ENCODE measurements at regions not wholly inside any gene's neighbourhood (a gene's known extent, or its start where the extent isn't known, plus 50 kb on each side); places are given as distances from the start of the nearest gene placed in this dataset.
"Not testable (repeated sequence)": the region's sequence is repeated elsewhere in the genome, so short reads cannot be mapped to it uniquely, and the experiment has no call there.

DNA sequence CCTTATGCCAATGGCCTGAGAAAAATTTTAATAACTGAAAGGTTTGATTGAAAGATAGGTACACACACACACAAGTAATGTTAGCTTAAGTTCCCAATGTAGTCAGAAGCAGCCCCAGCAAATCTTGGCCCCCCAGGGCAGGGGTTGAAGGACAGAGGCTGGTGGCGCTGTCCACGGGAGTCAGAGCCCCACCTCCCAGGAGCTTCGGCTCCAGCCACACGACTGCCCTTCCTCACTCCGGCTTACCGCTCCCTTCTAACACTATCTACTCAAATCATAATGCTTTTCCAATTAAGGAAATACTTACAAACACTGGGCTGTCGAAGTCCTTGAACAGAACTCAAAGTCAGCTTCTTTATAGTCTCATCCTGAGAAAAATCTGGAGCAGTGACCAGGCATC is 163.9 kb upstream of the NBPF12 start:
- intact Hi-C loops (cut with DNase I; ENCODE audit: low total_unique reads); H3K4me3 ChIP-seq; H3K4me1 ChIP-seq; H3K36me3 ChIP-seq; H3K9me3 ChIP-seq; H3K27ac ChIP-seq; H3K27me3 ChIP-seq; DNase-seq (ENCODE audit: low spot score in 2 of 2): not testable (repeated sequence)

DNA sequence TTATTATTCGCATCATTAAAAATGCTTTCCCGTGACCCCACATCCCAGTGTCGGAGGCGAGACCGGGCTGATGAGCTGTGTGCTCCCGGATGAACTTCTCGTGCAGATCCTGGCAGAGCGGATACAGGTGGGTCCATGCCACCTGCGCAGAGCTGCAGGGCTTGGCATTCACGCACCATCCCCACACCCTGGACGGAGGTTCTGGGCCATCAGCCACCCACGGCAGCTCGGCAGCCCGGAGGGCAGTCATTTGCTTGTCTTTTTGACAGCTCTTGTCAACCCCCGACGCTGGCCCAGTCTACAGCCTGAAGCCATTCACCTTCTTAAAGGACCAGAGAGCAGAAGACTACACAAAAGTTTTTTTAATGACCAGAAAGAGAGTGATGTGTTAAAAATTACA is 166.7 kb upstream of the NBPF12 start:
- H3K36me3 ChIP-seq; H3K4me1 ChIP-seq; intact Hi-C loops (cut with DNase I; ENCODE audit: low total_unique reads); DNase-seq (ENCODE audit: low spot score in 2 of 2); H3K4me3 ChIP-seq; H3K27ac ChIP-seq; H3K27me3 ChIP-seq; H3K9me3 ChIP-seq: not testable (repeated sequence)

DNA sequence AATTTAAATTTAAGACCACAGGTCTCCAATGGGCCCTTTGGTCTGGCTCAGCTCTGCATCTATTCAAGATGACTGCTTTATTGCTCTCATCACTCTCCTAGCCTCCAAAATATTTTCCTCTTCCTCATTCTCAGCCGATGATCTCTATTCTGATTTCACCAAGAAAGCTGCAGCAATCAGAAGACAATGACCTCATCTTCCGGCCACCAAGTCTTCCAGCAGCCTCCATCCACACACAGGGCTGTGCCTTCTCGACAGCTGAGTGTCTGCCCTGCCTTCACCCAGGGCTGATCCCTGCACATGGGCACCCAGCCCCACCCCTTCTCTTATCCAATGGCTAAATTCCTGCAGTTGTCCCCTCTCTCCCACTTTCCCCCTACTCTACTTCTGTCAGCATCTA is 167.1 kb upstream of the NBPF12 start:
- DNase-seq (ENCODE audit: low spot score in 2 of 2); H3K4me3 ChIP-seq; H3K27me3 ChIP-seq; H3K4me1 ChIP-seq; H3K36me3 ChIP-seq; H3K9me3 ChIP-seq; H3K27ac ChIP-seq; intact Hi-C loops (cut with DNase I; ENCODE audit: low total_unique reads): not testable (repeated sequence)

DNA sequence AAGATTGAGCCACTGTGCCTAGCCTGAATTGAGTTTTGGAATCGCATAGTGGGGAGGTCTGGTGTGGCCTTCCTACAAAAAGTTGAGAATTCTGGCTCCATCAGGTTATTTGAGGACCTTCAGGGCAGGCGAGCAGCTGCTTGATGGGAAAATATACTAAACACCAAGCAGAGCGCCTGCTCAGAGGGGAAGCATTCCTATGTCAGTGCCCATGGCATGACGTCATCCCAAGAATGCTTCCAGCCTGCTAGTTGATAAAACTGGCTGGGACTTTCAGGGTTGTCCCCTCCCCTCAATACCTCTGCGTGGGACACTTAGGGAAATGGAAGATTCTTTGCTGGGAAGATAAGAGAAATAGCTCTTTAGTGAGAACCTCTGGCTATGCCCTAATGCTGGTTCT is 174.9 kb upstream of the NBPF12 start:
- H3K9me3 ChIP-seq; intact Hi-C loops (cut with DNase I; ENCODE audit: low total_unique reads); H3K4me3 ChIP-seq; DNase-seq (ENCODE audit: low spot score in 2 of 2); H3K4me1 ChIP-seq; H3K27ac ChIP-seq; H3K36me3 ChIP-seq; H3K27me3 ChIP-seq: not testable (repeated sequence)

- H3K36me3 ChIP-seq; DNase-seq (ENCODE audit: low spot score in 2 of 2); H3K27me3 ChIP-seq; H3K9me3 ChIP-seq; H3K27ac ChIP-seq; H3K4me1 ChIP-seq; H3K4me3 ChIP-seq; intact Hi-C loops (cut with DNase I; ENCODE audit: low total_unique reads): not testable (repeated sequence)
Observed at GRCh38 chr1:146756858-146757257, 181.3 kb upstream of the NBPF12 start.

- intact Hi-C loops (cut with DNase I; ENCODE audit: low total_unique reads); H3K27me3 ChIP-seq; H3K4me1 ChIP-seq; H3K36me3 ChIP-seq; H3K27ac ChIP-seq; DNase-seq (ENCODE audit: low spot score in 2 of 2); H3K9me3 ChIP-seq; H3K4me3 ChIP-seq: not testable (repeated sequence)
Observed at GRCh38 chr1:146748686-146749085, 189.4 kb upstream of the NBPF12 start.

DNA sequence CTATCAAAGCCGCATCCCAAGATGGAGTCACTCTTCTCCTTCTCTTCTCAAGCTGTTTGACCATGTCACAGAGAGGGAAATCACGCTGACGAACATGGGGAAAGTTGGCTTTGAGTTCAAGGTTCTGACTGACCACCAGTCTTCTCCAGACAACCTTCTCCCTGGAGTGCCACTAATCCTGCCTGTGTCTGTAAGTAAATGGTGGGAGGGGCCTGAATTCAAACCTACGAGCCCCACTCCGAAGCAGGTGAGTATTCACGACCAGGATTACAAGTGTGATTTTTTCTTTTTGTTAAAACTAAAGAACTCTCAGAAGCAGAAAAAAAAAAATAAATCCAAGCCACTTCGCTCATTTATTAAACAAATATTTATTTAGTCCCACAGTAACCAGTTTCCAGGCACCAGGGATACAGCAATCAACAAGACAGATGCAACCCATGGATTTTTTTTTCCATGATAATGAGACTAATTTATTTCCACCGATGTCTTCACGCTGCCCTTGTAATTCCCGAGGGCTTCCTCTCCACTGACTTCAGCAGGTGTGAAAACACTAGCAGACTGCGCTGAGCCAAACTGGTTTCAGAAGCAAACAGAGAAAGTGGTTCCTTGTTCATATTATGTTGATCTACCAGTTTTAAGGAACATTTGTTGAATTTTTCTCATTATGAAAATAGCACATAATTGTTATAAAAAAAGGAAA is 206.0 kb upstream of the NBPF12 start:
- DNase-seq (ENCODE audit: low spot score in 2 of 2); H3K36me3 ChIP-seq; H3K4me1 ChIP-seq; H3K27ac ChIP-seq; H3K9me3 ChIP-seq; intact Hi-C loops (cut with DNase I; ENCODE audit: low total_unique reads); H3K27me3 ChIP-seq; H3K4me3 ChIP-seq: not testable (repeated sequence)

GRCh38 chr1:146729642-146730344 is 208.3 kb upstream of the NBPF12 start:
- H3K4me3 ChIP-seq; intact Hi-C loops (cut with DNase I; ENCODE audit: low total_unique reads); H3K36me3 ChIP-seq; H3K4me1 ChIP-seq; H3K9me3 ChIP-seq; DNase-seq (ENCODE audit: low spot score in 2 of 2); H3K27ac ChIP-seq; H3K27me3 ChIP-seq: not testable (repeated sequence)

- H3K27ac ChIP-seq; H3K4me3 ChIP-seq; H3K36me3 ChIP-seq; intact Hi-C loops (cut with DNase I; ENCODE audit: low total_unique reads); H3K27me3 ChIP-seq; DNase-seq (ENCODE audit: low spot score in 2 of 2); H3K9me3 ChIP-seq; H3K4me1 ChIP-seq: not testable (repeated sequence)
Observed at GRCh38 chr1:146715054-146715453, 223.1 kb upstream of the NBPF12 start.

DNA sequence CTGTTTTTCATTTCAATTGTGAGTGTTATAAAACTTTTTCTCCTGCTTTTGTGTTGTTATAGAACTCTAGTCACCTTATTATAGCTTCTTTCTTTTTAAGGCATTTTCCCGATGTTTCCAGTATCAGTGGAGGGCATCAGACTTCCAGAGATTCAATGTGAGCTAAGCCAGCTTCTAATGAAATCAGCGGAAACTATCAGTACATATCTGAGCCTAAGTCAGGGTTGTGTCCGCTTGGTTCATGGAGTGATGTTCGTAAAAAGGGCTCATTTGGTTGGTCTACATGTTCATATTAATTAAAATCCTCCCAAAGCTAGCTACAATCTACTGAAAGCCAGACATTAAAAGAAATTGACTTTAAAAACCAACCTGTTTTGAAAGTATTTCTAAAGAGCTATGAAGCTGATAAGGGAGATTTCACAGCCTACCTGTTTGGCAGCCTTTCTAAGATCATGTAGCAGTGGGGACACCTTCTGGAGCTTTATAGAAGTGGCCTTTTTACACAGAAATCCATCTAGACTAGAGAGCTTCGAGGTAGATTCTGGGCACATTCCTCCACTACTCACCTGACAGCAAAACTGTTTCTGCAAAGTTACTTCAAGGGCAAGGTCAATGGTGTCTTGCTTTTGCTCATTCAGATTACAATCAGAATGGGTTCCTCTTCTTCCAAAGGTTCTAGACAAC is 227.1 kb upstream of the NBPF12 start:
- H3K36me3 ChIP-seq; H3K27me3 ChIP-seq; H3K4me1 ChIP-seq; DNase-seq (ENCODE audit: low spot score in 2 of 2); H3K9me3 ChIP-seq; intact Hi-C loops (cut with DNase I; ENCODE audit: low total_unique reads); H3K27ac ChIP-seq; H3K4me3 ChIP-seq: not testable (repeated sequence)

- intact Hi-C loops (cut with DNase I; ENCODE audit: low total_unique reads); H3K27ac ChIP-seq; H3K36me3 ChIP-seq; H3K27me3 ChIP-seq; H3K4me3 ChIP-seq; H3K4me1 ChIP-seq; H3K9me3 ChIP-seq; DNase-seq (ENCODE audit: low spot score in 2 of 2): not testable (repeated sequence)
Observed at GRCh38 chr1:146709302-146709701, 228.8 kb upstream of the NBPF12 start.

DNA sequence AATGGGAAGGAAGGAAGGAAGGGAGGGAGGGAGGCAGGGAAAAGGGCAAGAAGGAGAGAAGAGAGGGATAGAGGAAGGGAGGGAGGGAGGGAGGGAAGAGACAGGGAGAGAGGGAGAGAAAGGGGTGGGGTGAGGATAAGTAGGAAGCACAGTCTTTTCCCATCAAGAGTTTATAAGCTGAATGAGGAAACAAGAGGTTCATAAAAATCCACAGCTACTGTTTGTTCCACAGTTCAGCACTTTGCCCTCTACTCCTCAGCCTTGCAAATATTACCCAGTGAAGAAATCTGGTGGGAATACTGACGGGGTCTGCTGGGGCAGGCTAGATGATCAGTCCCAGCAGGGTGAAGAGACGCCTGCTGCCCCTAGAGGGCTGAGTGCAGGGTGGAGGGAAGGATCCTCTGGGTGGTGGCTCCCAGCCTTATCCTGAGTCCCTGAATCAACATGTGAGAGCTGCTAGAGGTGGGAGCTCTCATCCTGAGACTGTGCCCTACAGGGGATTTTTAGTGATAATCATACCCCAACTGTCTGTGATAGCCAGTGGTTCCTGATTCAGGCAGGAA is 233.9 kb upstream of the NBPF12 start:
- H3K4me3 ChIP-seq; intact Hi-C loops (cut with DNase I; ENCODE audit: low total_unique reads); DNase-seq (ENCODE audit: low spot score in 2 of 2); H3K4me1 ChIP-seq; H3K9me3 ChIP-seq; H3K27ac ChIP-seq; H3K27me3 ChIP-seq; H3K36me3 ChIP-seq: not testable (repeated sequence)

- H3K27ac ChIP-seq; H3K9me3 ChIP-seq; H3K36me3 ChIP-seq; H3K4me1 ChIP-seq; H3K4me3 ChIP-seq; DNase-seq (ENCODE audit: low spot score in 2 of 2); intact Hi-C loops (cut with DNase I; ENCODE audit: low total_unique reads); H3K27me3 ChIP-seq: not testable (repeated sequence)
Observed at GRCh38 chr1:146701320-146701719, 236.8 kb upstream of the NBPF12 start.

Data from breast epithelium (tissue), 4 donors.